SK-N-SH treated with all-trans-retinoic acid at 6 μM for 48 hours (cell line): ENCODE measurements at regions not wholly inside any gene's neighbourhood (a gene's known extent, or its start where the extent isn't known, plus 50 kb on each side); places are given as distances from the start of the nearest gene placed in this dataset.

Experiments used
- ATAC-seq: fragments of 200-7000 bp; cut with Tn5 transposase; 3 replicates; pipeline ENCODE4 v1.9.1; 2020; ENCODE audit warnings: mild to moderate bottlenecking, moderate library complexity
- ARNTL ChIP-seq: fragments of 450-650 bp; formaldehyde crosslinking; IDR thresholded peaks from 2 replicates; pipeline ENCODE4 v1.5.0; 2020; ENCODE audit warnings: low read depth, mild to moderate bottlenecking, moderate library complexity, borderline replicate concordance
- BACH2 ChIP-seq: fragments of 250-450 bp; sonication (Bioruptor Pico); IDR thresholded peaks from 2 replicates; pipeline ENCODE4 v1.9.0; 2021; ENCODE audit warnings: mild to moderate bottlenecking, borderline replicate concordance
- CSDC2 ChIP-seq: fragments of 250-450 bp; sonication (Bioruptor Pico); IDR thresholded peaks from 2 replicates; pipeline ENCODE4 v1.5.0; 2020; ENCODE audit warnings: mild to moderate bottlenecking, moderate library complexity
- ESRRG ChIP-seq: fragments of 250-450 bp; sonication (Bioruptor Pico); IDR thresholded peaks from 2 replicates; pipeline ENCODE4 v1.6.1; 2021; ENCODE audit warnings: mild to moderate bottlenecking
- GLIS3 ChIP-seq: fragments of 250-450 bp; sonication (Bioruptor Pico); IDR thresholded peaks from 2 replicates; pipeline ENCODE4 v1.5.0; 2020; ENCODE audit warnings: mild to moderate bottlenecking, moderate library complexity
- OSR1 ChIP-seq: fragments of 250-450 bp; sonication (Bioruptor Pico); IDR thresholded peaks from 2 replicates; pipeline ENCODE4 v1.8.0; 2022; ENCODE audit warnings: moderate library complexity, mild to moderate bottlenecking, inconsistent platforms
- PPARA ChIP-seq: fragments of 250-450 bp; sonication (Bioruptor Pico); IDR thresholded peaks from 2 replicates; pipeline ENCODE4 v1.5.0; 2020; ENCODE audit warnings: mild to moderate bottlenecking, borderline replicate concordance
- RARB ChIP-seq: fragments of 250-450 bp; sonication (Bioruptor Pico); IDR thresholded peaks from 2 replicates; pipeline ENCODE4 v1.8.0; 2021; ENCODE audit warnings: mild to moderate bottlenecking, moderate library complexity
- SNAI2 ChIP-seq: fragments of 250-450 bp; sonication (Bioruptor Pico); IDR thresholded peaks from 2 replicates; pipeline ENCODE4 v1.5.0; 2020; ENCODE audit warnings: mild to moderate bottlenecking, moderate library complexity
- TCF4 ChIP-seq: fragments of 250-450 bp; sonication (Bioruptor Pico); IDR thresholded peaks from 2 replicates; pipeline ENCODE4 v1.8.0; 2021; ENCODE audit warnings: mild to moderate bottlenecking, moderate library complexity, borderline replicate concordance
- TOX ChIP-seq: fragments of 250-450 bp; sonication (Bioruptor Pico); IDR thresholded peaks from 2 replicates; pipeline ENCODE4 v1.8.0; 2021; ENCODE audit warnings: mild to moderate bottlenecking, moderate library complexity, borderline replicate concordance
- ZC3H10 ChIP-seq: fragments of 250-450 bp; sonication (Bioruptor Pico); IDR thresholded peaks from 2 replicates; pipeline ENCODE4 v1.5.1; 2021; ENCODE audit warnings: mild to moderate bottlenecking, moderate library complexity
- ZFP3 ChIP-seq: fragments of 250-450 bp; sonication (Bioruptor Pico); IDR thresholded peaks from 2 replicates; pipeline ENCODE4 v1.5.0; 2020; ENCODE audit warnings: mild to moderate bottlenecking, moderate library complexity
- ZFP30 ChIP-seq: fragments of 450-650 bp; formaldehyde crosslinking; IDR thresholded peaks from 2 replicates; pipeline ENCODE4 v1.5.0; 2022; ENCODE audit warnings: mild to moderate bottlenecking, moderate library complexity
- ZNF565 ChIP-seq: fragments of 450-650 bp; formaldehyde crosslinking; conservative IDR thresholded peaks from 2 replicates; pipeline ENCODE4 v1.5.0; 2020; ENCODE audit warnings: low read depth, mild to moderate bottlenecking, moderate library complexity
- ZNF70 ChIP-seq: fragments of 450-650 bp; formaldehyde crosslinking; IDR thresholded peaks from 2 replicates; pipeline ENCODE4 v1.5.0; 2020; ENCODE audit warnings: mild to moderate bottlenecking, moderate library complexity
- ZNF8 ChIP-seq: fragments of 450-650 bp; formaldehyde crosslinking; IDR thresholded peaks from 2 replicates; pipeline ENCODE4 v1.5.0; 2020; ENCODE audit warnings: mild to moderate bottlenecking, moderate library complexity
- TF ChIP-seq, protein P1 (sequence below): fragments of 250-450 bp; sonication (Bioruptor Pico); IDR thresholded peaks from 2 replicates; pipeline ENCODE4 v1.5.1; 2021; ENCODE audit warnings: mild to moderate bottlenecking, moderate library complexity
- TF ChIP-seq, protein P2 (sequence below): fragments of 250-450 bp; sonication (Bioruptor Pico); IDR thresholded peaks from 2 replicates; pipeline ENCODE4 v1.5.1; 2020; ENCODE audit warnings: low read depth, mild to moderate bottlenecking, moderate library complexity
- TF ChIP-seq, protein P3 (sequence below): fragments of 250-450 bp; sonication (Bioruptor Pico); IDR thresholded peaks from 2 replicates; pipeline ENCODE4 v1.8.0; 2021; ENCODE audit warnings: low read depth, mild to moderate bottlenecking, moderate library complexity, borderline replicate concordance
- TF ChIP-seq, protein P4 (sequence below): fragments of 250-450 bp; sonication (Bioruptor Pico); IDR thresholded peaks from 2 replicates; pipeline ENCODE4 v1.8.0; 2020; ENCODE audit warnings: mild to moderate bottlenecking, moderate library complexity, borderline replicate concordance

DNA sequence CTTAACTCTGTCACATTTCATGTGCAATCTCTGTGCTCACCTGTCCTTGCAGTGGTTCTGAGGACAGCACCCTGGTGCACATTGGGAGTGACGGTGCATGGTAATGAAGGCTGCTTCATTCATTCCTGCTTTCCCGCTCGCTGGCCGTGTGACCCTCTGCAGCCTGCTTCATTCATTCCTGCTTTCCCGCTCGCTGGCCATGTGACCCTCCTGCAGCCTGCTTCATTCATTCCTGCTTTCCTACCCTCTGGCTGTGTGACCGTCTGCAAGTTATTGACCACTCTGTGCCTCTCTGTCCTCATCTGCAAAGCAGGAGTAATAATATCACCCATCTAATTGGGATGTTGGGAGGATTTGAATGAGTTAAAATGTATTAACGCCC lies 189.1 kb upstream of the TMEM132C start:
- TF ChIP-seq ZNF70 (CRISPR knock-in tag) (no peak), BACH2 (CRISPR knock-in tag) (no peak), ZFP3 (CRISPR knock-in tag) (no peak), TCF4 (no peak), ARNTL (CRISPR knock-in tag) (no peak), ZC3H10 (no peak), ZFP30 (CRISPR knock-in tag) (no peak), RARB (CRISPR knock-in tag) (no peak), ZNF8 (CRISPR knock-in tag) (no peak), ESRRG (CRISPR knock-in tag) (no peak), TOX (CRISPR knock-in tag) (no peak), SNAI2 (CRISPR knock-in tag) (no peak), ZNF565 (no peak), CSDC2 (CRISPR knock-in tag) (no peak), GLIS3 (CRISPR knock-in tag) (no peak)
- TF ChIP-seq, protein P1, sequence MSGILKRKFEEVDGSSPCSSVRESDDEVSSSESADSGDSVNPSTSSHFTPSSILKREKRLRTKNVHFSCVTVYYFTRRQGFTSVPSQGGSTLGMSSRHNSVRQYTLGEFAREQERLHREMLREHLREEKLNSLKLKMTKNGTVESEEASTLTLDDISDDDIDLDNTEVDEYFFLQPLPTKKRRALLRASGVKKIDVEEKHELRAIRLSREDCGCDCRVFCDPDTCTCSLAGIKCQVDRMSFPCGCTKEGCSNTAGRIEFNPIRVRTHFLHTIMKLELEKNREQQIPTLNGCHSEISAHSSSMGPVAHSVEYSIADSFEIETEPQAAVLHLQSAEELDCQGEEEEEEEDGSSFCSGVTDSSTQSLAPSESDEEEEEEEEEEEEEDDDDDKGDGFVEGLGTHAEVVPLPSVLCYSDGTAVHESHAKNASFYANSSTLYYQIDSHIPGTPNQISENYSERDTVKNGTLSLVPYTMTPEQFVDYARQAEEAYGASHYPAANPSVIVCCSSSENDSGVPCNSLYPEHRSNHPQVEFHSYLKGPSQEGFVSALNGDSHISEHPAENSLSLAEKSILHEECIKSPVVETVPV (CRISPR knock-in tag), result no peak
- TF ChIP-seq, protein P2, sequence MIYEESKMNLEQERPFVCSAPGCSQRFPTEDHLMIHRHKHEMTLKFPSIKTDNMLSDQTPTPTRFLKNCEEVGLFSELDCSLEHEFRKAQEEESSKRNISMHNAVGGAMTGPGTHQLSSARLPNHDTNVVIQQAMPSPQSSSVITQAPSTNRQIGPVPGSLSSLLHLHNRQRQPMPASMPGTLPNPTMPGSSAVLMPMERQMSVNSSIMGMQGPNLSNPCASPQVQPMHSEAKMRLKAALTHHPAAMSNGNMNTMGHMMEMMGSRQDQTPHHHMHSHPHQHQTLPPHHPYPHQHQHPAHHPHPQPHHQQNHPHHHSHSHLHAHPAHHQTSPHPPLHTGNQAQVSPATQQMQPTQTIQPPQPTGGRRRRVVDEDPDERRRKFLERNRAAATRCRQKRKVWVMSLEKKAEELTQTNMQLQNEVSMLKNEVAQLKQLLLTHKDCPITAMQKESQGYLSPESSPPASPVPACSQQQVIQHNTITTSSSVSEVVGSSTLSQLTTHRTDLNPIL (CRISPR knock-in tag), result no peak
- TF ChIP-seq, protein P3, sequence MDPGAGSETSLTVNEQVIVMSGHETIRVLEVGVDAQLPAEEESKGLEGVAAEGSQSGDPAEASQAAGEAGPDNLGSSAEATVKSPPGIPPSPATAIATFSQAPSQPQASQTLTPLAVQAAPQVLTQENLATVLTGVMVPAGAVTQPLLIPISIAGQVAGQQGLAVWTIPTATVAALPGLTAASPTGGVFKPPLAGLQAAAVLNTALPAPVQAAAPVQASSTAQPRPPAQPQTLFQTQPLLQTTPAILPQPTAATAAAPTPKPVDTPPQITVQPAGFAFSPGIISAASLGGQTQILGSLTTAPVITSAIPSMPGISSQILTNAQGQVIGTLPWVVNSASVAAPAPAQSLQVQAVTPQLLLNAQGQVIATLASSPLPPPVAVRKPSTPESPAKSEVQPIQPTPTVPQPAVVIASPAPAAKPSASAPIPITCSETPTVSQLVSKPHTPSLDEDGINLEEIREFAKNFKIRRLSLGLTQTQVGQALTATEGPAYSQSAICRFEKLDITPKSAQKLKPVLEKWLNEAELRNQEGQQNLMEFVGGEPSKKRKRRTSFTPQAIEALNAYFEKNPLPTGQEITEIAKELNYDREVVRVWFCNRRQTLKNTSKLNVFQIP (CRISPR knock-in tag), result no peak
- ATAC-seq, result no peak

DNA sequence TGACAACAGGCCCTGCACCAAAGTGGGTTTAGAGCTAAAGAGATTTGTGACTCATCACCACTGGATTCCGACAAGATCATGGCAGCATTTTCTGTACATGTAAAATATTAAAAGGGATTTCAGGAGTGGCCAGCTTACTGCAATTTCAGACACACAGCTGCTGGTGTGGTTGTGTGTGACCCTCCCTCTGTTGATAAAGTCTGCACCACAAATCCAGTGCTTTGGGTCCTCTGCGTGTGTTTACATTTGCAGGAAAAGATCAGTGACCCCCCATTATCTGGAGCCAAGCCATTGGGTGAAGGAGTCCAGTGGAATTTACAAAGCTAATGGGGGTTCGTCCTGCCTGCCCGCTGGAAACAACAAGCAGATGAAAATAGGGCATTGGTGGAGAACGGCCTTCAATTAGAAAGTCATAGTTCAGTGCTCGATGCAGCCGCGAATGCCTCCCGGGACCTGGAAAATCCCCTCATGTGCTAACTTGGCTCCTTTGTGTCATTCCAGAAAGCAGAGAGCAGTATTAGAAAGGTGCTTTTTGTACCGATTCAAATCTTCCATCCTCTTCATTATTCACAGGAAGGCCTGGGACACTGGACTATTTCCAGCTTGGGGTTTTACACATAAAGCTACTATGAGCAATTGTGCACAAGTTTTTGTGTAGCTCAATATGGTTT lies 188.5 kb upstream of the TMEM132C start:
- ATAC-seq, result no peak
- TF ChIP-seq SNAI2 (CRISPR knock-in tag) (no peak), ZFP3 (CRISPR knock-in tag) (no peak), OSR1 (no peak), CSDC2 (CRISPR knock-in tag) (no peak), GLIS3 (CRISPR knock-in tag) (no peak), RARB (CRISPR knock-in tag) (no peak), ZFP30 (CRISPR knock-in tag) (no peak), ZNF565 (no peak), ESRRG (CRISPR knock-in tag) (no peak), ZC3H10 (no peak), TOX (CRISPR knock-in tag) (no peak), BACH2 (CRISPR knock-in tag) (no peak), PPARA (CRISPR knock-in tag) (no peak), ARNTL (CRISPR knock-in tag) (no peak), ZNF70 (CRISPR knock-in tag) (no peak), TCF4 (no peak)
- TF ChIP-seq, protein P4, sequence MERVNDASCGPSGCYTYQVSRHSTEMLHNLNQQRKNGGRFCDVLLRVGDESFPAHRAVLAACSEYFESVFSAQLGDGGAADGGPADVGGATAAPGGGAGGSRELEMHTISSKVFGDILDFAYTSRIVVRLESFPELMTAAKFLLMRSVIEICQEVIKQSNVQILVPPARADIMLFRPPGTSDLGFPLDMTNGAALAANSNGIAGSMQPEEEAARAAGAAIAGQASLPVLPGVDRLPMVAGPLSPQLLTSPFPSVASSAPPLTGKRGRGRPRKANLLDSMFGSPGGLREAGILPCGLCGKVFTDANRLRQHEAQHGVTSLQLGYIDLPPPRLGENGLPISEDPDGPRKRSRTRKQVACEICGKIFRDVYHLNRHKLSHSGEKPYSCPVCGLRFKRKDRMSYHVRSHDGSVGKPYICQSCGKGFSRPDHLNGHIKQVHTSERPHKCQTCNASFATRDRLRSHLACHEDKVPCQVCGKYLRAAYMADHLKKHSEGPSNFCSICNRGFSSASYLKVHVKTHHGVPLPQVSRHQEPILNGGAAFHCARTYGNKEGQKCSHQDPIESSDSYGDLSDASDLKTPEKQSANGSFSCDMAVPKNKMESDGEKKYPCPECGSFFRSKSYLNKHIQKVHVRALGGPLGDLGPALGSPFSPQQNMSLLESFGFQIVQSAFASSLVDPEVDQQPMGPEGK, result no peak
- TF ChIP-seq, protein P2 (CRISPR knock-in tag), result no peak
- TF ChIP-seq, protein P3 (CRISPR knock-in tag), result no peak
